Mucosa of stomach (tissue), 1 donor: ENCODE measurements at regions not wholly inside any gene's neighbourhood (a gene's known extent, or its start where the extent isn't known, plus 50 kb on each side); places are given as distances from the start of the nearest gene placed in this dataset.

Source experiments
- H3K27me3 ChIP-seq: one replicate; pipeline ENCODE4 v1.7.0; 2013; ENCODE audit warnings: mild to moderate bottlenecking, low read length; ENCODE audit not compliant: control insufficient read depth, insufficient read depth
- H3K36me3 ChIP-seq: one replicate; pipeline ENCODE4 v1.7.0; 2013; ENCODE audit warnings: low read length; ENCODE audit not compliant: control insufficient read depth, insufficient read depth
- H3K4me1 ChIP-seq: one replicate; pipeline ENCODE4 v1.7.0; 2013; ENCODE audit warnings: mild to moderate bottlenecking, low read length; ENCODE audit not compliant: control insufficient read depth, insufficient read depth
- H3K4me3 ChIP-seq: one replicate; pipeline ENCODE4 v1.7.0; 2013; ENCODE audit warnings: low read length
- H3K9ac ChIP-seq: one replicate; pipeline ENCODE4 v1.7.0; 2013; ENCODE audit warnings: mild to moderate bottlenecking, low read length, moderate library complexity
- H3K9me3 ChIP-seq: one replicate; pipeline ENCODE4 v1.7.0; 2013; ENCODE audit warnings: mild to moderate bottlenecking, low read length, moderate library complexity; ENCODE audit not compliant: control insufficient read depth
- donor health status: Pancreatic carcinoma.

DNA sequence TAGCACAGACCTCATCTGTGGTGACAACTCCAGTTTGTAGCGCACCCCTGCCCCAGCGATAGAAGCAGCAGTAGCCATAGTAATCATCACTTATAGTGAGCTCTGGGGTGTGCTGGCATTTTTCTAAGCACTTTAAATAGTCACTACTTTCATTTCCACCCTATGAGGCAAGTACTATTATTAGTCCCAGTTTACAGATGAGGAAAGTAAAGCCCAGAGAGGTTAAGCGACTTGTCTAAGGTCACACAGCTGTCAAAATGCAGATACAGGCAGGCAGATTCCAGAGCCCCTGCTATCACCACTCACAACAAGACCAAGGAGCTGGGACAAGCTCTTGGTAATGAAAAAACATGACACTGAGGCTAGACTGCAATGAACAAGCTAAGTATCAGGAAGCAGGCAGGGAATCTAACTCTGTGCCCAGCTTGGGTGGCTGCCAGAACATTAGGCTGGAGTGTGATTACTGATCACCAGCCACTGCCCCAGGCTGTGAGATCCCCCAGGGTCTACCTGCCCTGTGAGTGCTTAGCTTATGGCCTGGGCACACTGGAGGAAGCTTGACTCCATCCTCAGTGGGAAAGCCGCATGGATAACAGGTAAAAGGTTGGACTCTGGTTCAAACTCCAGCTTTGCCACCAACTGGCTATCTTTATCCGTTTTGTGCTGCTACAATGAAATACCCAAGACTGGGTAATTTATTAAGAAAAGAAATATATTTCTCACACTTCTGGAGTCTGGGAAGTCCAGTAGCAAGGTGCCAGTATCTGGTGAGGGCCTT is 561.1 kb downstream of the MN1 start:
- Histone ChIP-seq H3K4me1 (peaks cover 10% of the 10 kb centered on the region), H3K9me3 (no peaks in the 10 kb centered on the region), H3K36me3 (no peaks in the 10 kb centered on the region), H3K27me3 (peaks cover 9% of the 10 kb centered on the region), H3K9ac (no peak overlapping the region), H3K4me3 (no peak overlapping the region)

DNA sequence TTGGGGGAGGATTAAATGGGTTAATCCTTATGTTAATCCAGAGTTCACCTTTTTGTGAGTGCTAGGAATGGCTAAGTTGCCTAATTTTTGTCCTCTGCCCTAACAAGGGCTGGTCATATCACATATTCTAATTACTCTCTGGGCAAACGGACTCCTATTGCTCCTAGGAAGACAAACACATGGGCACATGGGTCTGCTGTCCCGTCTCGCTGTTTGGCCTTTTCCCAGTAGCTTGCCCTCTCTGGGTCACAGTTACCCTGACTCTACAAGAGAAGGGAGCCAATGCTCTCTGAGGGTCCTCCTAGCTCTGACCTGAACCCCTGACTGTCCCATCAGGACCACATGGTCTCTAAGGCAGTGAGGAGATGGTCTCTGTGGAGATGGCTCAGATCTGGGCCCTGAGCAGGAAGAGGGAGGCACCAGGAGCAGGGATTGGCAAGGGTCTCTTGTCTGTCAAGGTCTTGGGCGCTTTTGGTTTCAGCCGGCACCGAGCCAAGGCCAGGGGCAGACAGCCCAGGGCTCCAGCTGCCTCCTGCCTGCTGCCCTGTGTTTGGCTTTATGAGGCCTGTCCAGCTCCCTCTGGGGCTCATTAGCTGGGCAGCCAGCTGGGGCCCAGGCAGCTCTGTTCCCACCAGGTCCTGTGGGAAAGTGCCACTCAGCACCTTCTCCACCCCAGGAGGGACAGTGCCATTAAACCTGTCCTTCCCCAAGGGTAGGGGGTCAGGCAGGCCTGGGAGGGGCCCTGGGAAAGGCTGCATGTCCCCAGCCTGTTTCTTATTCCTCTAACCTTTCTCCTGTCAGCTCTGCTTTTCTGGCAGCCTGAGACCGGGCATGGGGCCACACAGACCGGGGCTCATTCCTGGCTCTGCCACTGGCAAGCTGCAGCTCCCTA is 559.9 kb downstream of the MN1 start:
- H3K4me1 ChIP-seq, result peaks cover 10% of the 10 kb centered on the region
- no peak overlapping the region for H3K9ac ChIP-seq
- no peaks in the 10 kb centered on the region for H3K36me3 ChIP-seq
- H3K9me3 ChIP-seq, result no peaks in the 10 kb centered on the region
- H3K27me3 ChIP-seq, result peaks cover 9% of the 10 kb centered on the region
- H3K4me3 ChIP-seq, result no peak overlapping the region

DNA sequence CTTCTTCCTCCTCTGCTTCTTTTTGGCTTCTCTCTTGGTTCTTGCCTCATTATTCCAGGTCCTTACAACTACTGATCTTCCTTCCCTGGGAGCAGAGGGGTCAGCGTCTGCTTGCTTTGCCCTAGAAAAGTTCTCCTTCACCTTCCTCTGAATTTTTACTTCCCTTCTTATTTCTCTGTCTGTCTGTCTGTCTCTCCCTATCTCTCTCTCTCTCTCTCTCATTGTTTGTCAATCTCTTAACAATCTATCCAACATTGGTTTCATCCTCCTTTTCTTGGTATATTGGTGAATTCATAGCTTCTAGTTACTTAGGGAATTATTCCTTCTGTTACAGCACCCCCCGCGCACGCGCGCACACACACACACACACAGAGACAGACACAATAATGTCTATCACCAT is 559.1 kb downstream of the MN1 start:
- Histone ChIP-seq H3K4me1 (peaks cover 10% of the 10 kb centered on the region), H3K9ac (no peak overlapping the region), H3K36me3 (no peaks in the 10 kb centered on the region), H3K9me3 (no peaks in the 10 kb centered on the region), H3K4me3 (no peak overlapping the region), H3K27me3 (peaks cover 9% of the 10 kb centered on the region)

DNA sequence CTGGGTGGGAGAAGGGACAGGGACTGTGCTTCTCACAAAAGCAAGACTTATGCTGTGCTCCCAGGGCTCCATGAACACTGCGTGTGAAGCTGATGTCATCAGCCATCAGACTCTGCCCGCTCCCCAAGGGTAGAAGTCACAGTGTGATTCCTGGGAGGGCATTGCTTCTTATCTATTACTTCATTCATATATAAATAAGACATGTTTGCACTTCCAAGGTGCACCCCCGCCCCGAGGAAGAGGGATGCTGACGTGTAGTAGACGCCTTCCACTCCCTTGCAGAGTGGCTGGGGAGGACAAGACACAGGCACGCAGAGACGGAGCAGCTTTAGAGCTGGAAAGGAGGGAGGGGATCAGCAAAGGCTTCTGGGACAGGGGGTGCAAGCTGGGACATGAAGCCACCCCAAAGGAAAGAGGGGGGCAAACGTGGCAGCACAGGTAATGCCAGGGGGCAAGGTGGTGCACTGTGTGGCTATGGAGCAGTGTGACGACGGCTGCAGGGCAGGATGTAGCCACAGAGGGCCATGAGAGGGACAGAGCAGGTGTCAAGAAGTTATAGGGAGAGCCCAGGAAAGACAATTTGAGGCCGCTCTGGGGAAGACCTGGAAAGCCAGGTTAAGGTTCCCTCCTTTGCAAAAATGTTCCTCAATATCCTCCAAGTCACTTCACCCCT is 558.5 kb downstream of the MN1 start:
- Histone ChIP-seq H3K4me1 (peaks cover 10% of the 10 kb centered on the region), H3K27me3 (peaks cover 9% of the 10 kb centered on the region), H3K9me3 (no peaks in the 10 kb centered on the region), H3K9ac (no peak overlapping the region), H3K4me3 (no peak overlapping the region), H3K36me3 (no peaks in the 10 kb centered on the region)

DNA sequence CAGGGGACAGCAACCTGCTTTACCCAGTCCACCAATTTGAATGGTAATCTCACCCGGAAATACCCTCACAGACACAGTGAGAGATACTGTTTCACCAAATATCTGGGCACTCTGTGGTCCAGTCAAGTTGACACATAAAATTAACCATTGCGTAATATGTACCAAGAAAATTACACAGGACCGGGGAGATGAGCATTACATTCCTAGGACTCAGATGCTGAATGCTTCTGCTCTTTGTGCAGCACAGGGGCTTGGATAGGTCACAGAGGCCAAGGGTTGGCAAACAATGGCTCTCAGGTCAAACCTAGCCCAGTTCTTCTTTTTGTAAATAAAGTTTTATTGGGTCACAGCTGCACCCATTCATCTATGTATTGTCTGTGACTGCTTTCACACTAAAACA is 557.2 kb downstream of the MN1 start:
- no peaks in the 10 kb centered on the region for H3K36me3 ChIP-seq
- peaks cover 10% of the 10 kb centered on the region for H3K4me1 ChIP-seq
- H3K9ac ChIP-seq, result no peak overlapping the region
- H3K9me3 ChIP-seq, result no peaks in the 10 kb centered on the region
- H3K27me3 ChIP-seq, result peaks cover 6% of the 10 kb centered on the region
- no peak overlapping the region for H3K4me3 ChIP-seq

DNA sequence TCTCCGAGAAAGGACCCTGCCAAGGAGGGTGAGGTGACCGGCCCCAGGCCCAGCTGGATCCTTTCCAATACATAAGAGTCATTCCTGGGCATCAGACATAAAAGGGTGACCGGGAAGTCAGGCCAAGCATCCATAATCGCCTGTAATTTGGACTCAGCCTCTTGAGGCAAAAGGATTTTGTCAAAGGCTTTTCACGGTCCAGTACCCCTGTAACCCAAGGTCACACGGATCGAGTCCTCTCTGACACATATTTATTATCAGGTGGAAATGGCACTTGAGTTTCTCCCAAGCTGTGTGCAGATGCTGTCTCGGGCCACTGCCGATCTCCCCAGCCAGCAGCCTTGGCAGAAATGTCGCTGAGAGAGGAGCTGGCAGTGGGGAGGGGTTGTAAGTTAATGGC is 556.5 kb downstream of the MN1 start:
- H3K27me3 ChIP-seq, result peaks cover 6% of the 10 kb centered on the region
- no peak overlapping the region for H3K9ac ChIP-seq
- peaks cover 10% of the 10 kb centered on the region for H3K4me1 ChIP-seq
- H3K4me3 ChIP-seq, result no peak overlapping the region
- H3K9me3 ChIP-seq, result no peaks in the 10 kb centered on the region
- no peaks in the 10 kb centered on the region for H3K36me3 ChIP-seq

DNA sequence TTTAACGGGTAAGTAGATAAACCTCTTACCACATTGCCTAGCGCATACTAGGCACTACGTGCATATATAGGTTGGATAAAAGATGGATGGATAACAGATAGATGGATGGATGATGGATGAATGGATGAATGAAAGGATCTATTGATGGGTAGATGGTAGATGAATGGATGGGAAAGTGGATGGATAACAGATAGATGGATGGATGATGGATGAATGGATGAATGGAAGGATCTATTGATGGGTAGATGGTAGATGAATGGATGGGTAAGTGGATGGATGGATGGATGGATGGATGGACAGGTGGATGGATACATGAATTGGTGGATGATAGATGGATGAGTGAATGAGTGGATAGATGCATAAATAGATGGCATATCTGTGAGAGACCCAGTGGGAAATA is 555.0 kb downstream of the MN1 start:
- Histone ChIP-seq H3K36me3 (no peaks in the 10 kb centered on the region), H3K27me3 (peaks cover 6% of the 10 kb centered on the region), H3K4me3 (no peak overlapping the region), H3K9ac (no peak overlapping the region), H3K9me3 (no peaks in the 10 kb centered on the region), H3K4me1 (peaks cover 10% of the 10 kb centered on the region)

DNA sequence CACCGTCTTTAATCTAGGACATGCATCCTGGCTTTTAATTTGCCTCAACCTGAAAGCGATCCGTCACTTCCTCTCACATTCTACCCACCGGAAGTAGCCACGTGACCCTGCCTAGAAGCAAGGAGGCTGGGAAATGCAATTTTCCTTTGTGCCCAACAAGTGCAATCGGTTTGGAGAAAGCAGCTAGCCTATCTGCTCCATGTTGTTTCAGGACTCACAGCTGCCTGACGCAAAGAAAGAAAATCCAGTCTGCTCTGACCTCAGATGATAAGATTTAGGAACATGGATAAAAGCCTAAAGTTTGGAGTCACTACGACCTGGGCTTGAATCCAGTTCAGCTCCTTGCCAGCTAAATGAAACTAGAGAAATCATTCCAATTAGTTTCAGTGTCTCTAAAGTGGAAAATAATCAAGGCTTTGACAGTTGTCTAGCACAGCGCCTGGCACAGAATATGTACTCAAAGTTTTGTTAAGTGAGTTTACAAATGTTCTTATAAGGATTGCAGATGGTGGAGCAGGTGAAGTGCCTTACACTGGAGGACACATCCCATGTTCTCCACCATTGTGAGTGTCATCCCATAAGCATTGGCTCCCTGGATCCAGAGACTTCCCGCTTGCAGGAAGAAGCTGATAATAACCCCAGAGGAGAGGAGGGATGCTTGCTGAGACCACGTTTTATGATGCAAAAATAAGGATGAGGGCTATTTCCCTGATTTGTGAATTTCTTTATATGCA is 553.7 kb downstream of the MN1 start:
- no peak overlapping the region for H3K9ac ChIP-seq
- no peaks in the 10 kb centered on the region for H3K9me3 ChIP-seq
- no peaks in the 10 kb centered on the region for H3K27me3 ChIP-seq
- peaks cover 4% of the 10 kb centered on the region for H3K4me1 ChIP-seq
- H3K4me3 ChIP-seq, result no peak overlapping the region
- no peaks in the 10 kb centered on the region for H3K36me3 ChIP-seq

DNA sequence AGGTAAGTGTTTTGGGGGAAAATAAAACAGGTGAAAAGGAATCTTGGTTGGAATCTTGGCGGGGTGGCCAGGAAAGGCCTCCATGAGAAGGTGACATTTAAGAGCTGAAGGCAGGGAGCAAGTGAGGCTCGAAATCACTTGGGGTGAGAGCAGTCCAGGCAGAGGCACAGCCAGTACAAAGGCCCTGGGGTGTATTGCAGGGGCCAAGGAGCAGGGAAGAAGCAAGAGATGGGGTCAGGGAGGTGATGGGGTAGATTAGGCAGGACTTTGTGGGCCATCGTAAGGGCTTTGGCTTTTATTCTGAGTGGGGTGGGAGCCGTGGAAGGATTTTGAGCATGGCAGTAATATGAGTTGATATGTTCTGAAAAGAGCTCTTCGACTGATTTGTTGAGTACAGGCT is 551.1 kb downstream of the MN1 start:
- H3K4me1 ChIP-seq, result no peaks in the 10 kb centered on the region
- H3K27me3 ChIP-seq, result no peaks in the 10 kb centered on the region
- no peaks in the 10 kb centered on the region for H3K36me3 ChIP-seq
- H3K9ac ChIP-seq, result no peak overlapping the region
- no peak overlapping the region for H3K4me3 ChIP-seq
- no peaks in the 10 kb centered on the region for H3K9me3 ChIP-seq

DNA sequence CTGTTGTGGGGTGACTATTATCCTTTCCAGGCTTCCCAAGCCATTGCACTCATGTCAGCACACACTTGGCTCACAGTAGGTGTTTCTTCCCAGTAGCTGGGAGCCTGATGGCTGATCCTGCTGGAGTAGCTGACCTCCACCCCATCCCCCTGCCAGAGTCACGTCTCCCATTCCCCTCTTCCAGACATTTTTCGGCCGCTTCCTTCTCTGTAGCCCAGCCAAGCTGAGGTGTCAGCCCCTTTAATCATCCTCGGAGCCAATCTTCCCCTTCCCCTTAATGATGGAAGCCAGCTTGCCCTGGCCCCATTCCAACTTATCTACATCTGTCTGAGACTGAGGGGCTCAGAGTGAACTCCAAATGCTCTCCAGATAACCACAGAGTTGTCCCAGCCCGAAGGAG is 550.7 kb downstream of the MN1 start:
- Histone ChIP-seq H3K9ac (no peak overlapping the region), H3K4me1 (no peaks in the 10 kb centered on the region), H3K9me3 (no peaks in the 10 kb centered on the region), H3K4me3 (no peak overlapping the region), H3K27me3 (no peaks in the 10 kb centered on the region), H3K36me3 (no peaks in the 10 kb centered on the region)

DNA sequence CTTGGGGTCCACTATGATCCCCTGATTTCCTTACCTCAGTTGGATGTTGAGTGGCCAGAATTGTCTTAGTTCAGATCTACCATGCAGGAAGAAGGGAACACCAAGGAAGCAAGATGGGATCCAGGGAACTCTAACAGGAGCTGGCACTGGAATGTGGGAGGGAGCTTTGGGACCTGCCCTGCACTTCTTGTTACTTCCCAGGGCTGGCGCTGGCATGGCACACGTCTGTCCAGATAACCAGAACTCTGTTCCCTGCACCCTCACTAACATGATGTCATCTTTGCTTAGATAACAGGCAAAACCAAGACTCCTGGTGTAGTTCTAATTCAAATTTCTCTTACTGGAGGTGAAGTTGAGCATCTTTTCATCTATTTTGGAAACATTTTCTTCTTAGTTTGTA is 550.0 kb downstream of the MN1 start:
- Histone ChIP-seq H3K4me3 (no peak overlapping the region), H3K9me3 (no peaks in the 10 kb centered on the region), H3K36me3 (no peaks in the 10 kb centered on the region), H3K4me1 (no peaks in the 10 kb centered on the region), H3K9ac (no peak overlapping the region), H3K27me3 (no peaks in the 10 kb centered on the region)
